Natural killer cell (primary cell): ENCODE measurements at regions not wholly inside any gene's neighbourhood (a gene's known extent, or its start where the extent isn't known, plus 50 kb on each side); places are given as distances from the start of the nearest gene placed in this dataset.
A peak's percentile ranks its signal among the peaks of the same experiment; 100 is the strongest.

Experiments used
- ATAC-seq, 3 donors: fragments of 150-1000 bp in 2 of 3; fragments of 200-7000 bp in 1 of 3; cut with Tn5 transposase; 1 replicate in 1 of 3; 2 replicates in 2 of 3; pipeline ENCODE4 v1.10.0; 2021; ENCODE audit warnings: mild to moderate bottlenecking in 2 of 3, moderate library complexity in 2 of 3
- DNase-seq, 2 donors: peaks; one replicate each; pipeline versions ENCODE4 v3.0.0 to v3.0.0-alpha.2; 2013 to 2021; ENCODE audit warnings: mixed read lengths in 1 of 2
- H3K27ac ChIP-seq: one replicate; pipeline ENCODE4 v1.5.1; 2013; ENCODE audit warnings: mild to moderate bottlenecking, low read length
- H3K27me3 ChIP-seq: one replicate; pipeline ENCODE4 v1.6.1; 2013; ENCODE audit warnings: low read length; ENCODE audit not compliant: control insufficient read depth, insufficient read depth
- H3K36me3 ChIP-seq: one replicate; pipeline ENCODE4 v1.6.1; 2013; ENCODE audit warnings: low read length; ENCODE audit not compliant: control insufficient read depth, insufficient read depth
- H3K4me1 ChIP-seq: one replicate; pipeline ENCODE4 v1.6.1; 2013; ENCODE audit warnings: low read length; ENCODE audit not compliant: control insufficient read depth, insufficient read depth
- H3K4me3 ChIP-seq: one replicate; pipeline ENCODE4 v1.5.1; 2013; ENCODE audit warnings: low read length
- H3K9me3 ChIP-seq: one replicate; pipeline ENCODE4 v1.6.1; 2013; ENCODE audit warnings: low read length; ENCODE audit not compliant: control insufficient read depth, insufficient read depth
- H3K27ac Mint-ChIP-seq, 2 donors: one replicate each; pipeline ENCODE4 v1.8.0; 2022; ENCODE audit warnings: mild to moderate bottlenecking in 2 of 2, mixed read lengths in 2 of 2, moderate library complexity in 1 of 2
- H3K27me3 Mint-ChIP-seq, 2 donors: one replicate each; pipeline ENCODE4 v1.8.0; 2022; ENCODE audit warnings: low read depth in 2 of 2, mixed read lengths in 2 of 2
- H3K36me3 Mint-ChIP-seq: one replicate; pipeline ENCODE4 v1.8.0; 2022; ENCODE audit warnings: mixed read lengths
- H3K4me1 Mint-ChIP-seq, 2 donors: one replicate each; pipeline ENCODE4 v1.8.0; 2022; ENCODE audit warnings: mixed read lengths in 2 of 2
- H3K4me3 Mint-ChIP-seq: one replicate; pipeline ENCODE4 v1.8.0; 2022; ENCODE audit warnings: mild to moderate bottlenecking, moderate library complexity, mixed read lengths
- H3K9me3 Mint-ChIP-seq, 2 donors: one replicate each; pipeline ENCODE4 v1.8.0; 2022; ENCODE audit warnings: mixed read lengths in 2 of 2
- CTCF ChIP-seq: fragments of 200-600 bp; IDR thresholded peaks from one replicate; pipeline ENCODE4 v1.8.0; 2022; ENCODE audit warnings: antibody characterized with exemption
- WGBS: methylation state at CpG from one replicate; pipeline ENCODE4 v1.1.7; 2013; ENCODE audit warnings: missing lambda C conversion rate; ENCODE audit not compliant: insufficient coverage; 5-methylcytosine and 5-hydroxymethylcytosine counted together
- intact Hi-C: fragments of 100-400 bp; cut with micrococcal nuclease; formaldehyde crosslinking; loops from one replicate; pipeline ENCODE4 v1.14.2; 2022

GRCh38 chr6:156396068-156396771, 381.0 kb upstream of the ARID1B start:
- Mint-ChIP-seq H3K4me1 (peaks cover 16 to 17% of the 10 kb centered on the region in 2 donors), H3K9me3 (no peaks in the 10 kb centered on the region), H3K4me3 (peak overlapping the region; percentile 42), H3K27ac (peak overlapping the region; percentile 35 to 36), H3K27me3 (peaks cover 41 to 50% of the 10 kb centered on the region in 2 donors), H3K36me3 (no peaks in the 10 kb centered on the region)
- intact Hi-C loops: no loop called here
- Histone ChIP-seq H3K36me3 (no peaks in the 10 kb centered on the region), H3K9me3 (no peaks in the 10 kb centered on the region), H3K4me3 (no peak overlapping the region), H3K27me3 (peaks cover 58% of the 10 kb centered on the region), H3K4me1 (peaks cover 25% of the 10 kb centered on the region), H3K27ac (peak overlapping the region; percentile 34)
- 17% methylated on average over 9 of the region's 11 CpGs for WGBS
- ATAC-seq: peak; percentile 66 to 89 (median 68)
- DNase-seq: peak in 1 of 2 donors; percentile 79
- no peak for TF ChIP-seq CTCF

GRCh38 chr6:156395276-156395675, 381.9 kb upstream of the ARID1B start:
- no peaks in the 10 kb centered on the region for H3K36me3 ChIP-seq
- H3K9me3 Mint-ChIP-seq: no peaks in the 10 kb centered on the region
- peaks cover 44 to 50% of the 10 kb centered on the region in 2 donors for H3K27me3 Mint-ChIP-seq
- ATAC-seq (no peak), DNase-seq (peak in 1 of 2 donors; percentile 67)
- no peak overlapping the region for H3K27ac ChIP-seq
- no peak for TF ChIP-seq CTCF
- H3K9me3 ChIP-seq: no peaks in the 10 kb centered on the region
- peaks cover 16 to 17% of the 10 kb centered on the region in 2 donors for H3K4me1 Mint-ChIP-seq
- no peak overlapping the region for H3K4me3 Mint-ChIP-seq
- no peak overlapping the region for H3K4me3 ChIP-seq
- H3K27ac Mint-ChIP-seq: no peak overlapping the region
- peaks cover 55% of the 10 kb centered on the region for H3K27me3 ChIP-seq
- H3K4me1 ChIP-seq: peaks cover 25% of the 10 kb centered on the region
- intact Hi-C loops: no loop called here
- WGBS: 36% methylated on average over 5 of the region's 6 CpGs
- no peaks in the 10 kb centered on the region for H3K36me3 Mint-ChIP-seq

GRCh38 chr6:156392648-156393047, 384.5 kb upstream of the ARID1B start:
- Histone ChIP-seq H3K27me3 (peaks cover 34% of the 10 kb centered on the region), H3K4me1 (peaks cover 24% of the 10 kb centered on the region), H3K4me3 (no peak overlapping the region), H3K27ac (no peak overlapping the region), H3K9me3 (no peaks in the 10 kb centered on the region), H3K36me3 (no peaks in the 10 kb centered on the region)
- intact Hi-C loops: no loop called here
- DNase-seq (no peak), ATAC-seq (no peak)
- H3K4me1 Mint-ChIP-seq: peaks cover 16 to 17% of the 10 kb centered on the region in 2 donors
- no peak overlapping the region for H3K4me3 Mint-ChIP-seq
- H3K27me3 Mint-ChIP-seq: peaks cover 34 to 56% of the 10 kb centered on the region in 2 donors
- 24% methylated on average over 4 of the region's 4 CpGs for WGBS
- H3K9me3 Mint-ChIP-seq: no peaks in the 10 kb centered on the region
- TF ChIP-seq CTCF: no peak
- no peak overlapping the region for H3K27ac Mint-ChIP-seq
- H3K36me3 Mint-ChIP-seq: no peaks in the 10 kb centered on the region

GRCh38 chr6:156391977-156392376, 385.2 kb upstream of the ARID1B start:
- H3K4me1 ChIP-seq: peaks cover 17% of the 10 kb centered on the region
- H3K4me3 ChIP-seq: no peak overlapping the region
- H3K9me3 ChIP-seq: no peaks in the 10 kb centered on the region
- no peak overlapping the region for H3K27ac ChIP-seq
- Mint-ChIP-seq H3K27ac (no peak overlapping the region), H3K27me3 (peaks cover 38 to 62% of the 10 kb centered on the region in 2 donors), H3K36me3 (no peaks in the 10 kb centered on the region), H3K4me1 (peaks cover 16 to 17% of the 10 kb centered on the region in 2 donors), H3K9me3 (no peaks in the 10 kb centered on the region), H3K4me3 (no peak overlapping the region)
- peaks cover 34% of the 10 kb centered on the region for H3K27me3 ChIP-seq
- WGBS: 71% methylated on average over 4 of the region's 4 CpGs
- H3K36me3 ChIP-seq: no peaks in the 10 kb centered on the region
- ATAC-seq (no peak), DNase-seq (no peak)
- TF ChIP-seq CTCF: no peak
- intact Hi-C loops: no loop called here
